Vagina (tissue), 2 donors: ENCODE measurements at regions not wholly inside any gene's neighbourhood (a gene's known extent, or its start where the extent isn't known, plus 50 kb on each side); places are given as distances from the start of the nearest gene placed in this dataset.

ENCODE experiments used
- POLR2A ChIP-seq, 2 donors: fragments of 450-650 bp; IDR thresholded peaks; one replicate each; pipeline ENCODE4 v1.6.1; 2017; ENCODE audit warnings: antibody characterized with exemption in 2 of 2, mild to moderate bottlenecking in 2 of 2, moderate library complexity in 2 of 2
- TF ChIP-seq, protein P1 (sequence below), 3 experiments: fragments of 450-650 bp in 2 of 3; fragments of 200-600 bp in 1 of 3; sonication (generic) in 1 of 3; IDR thresholded peaks; one replicate each; pipeline ENCODE4 v1.5.1; 2017 to 2019; ENCODE audit warnings: antibody characterized with exemption in 3 of 3, mild to moderate bottlenecking in 2 of 3, moderate library complexity in 2 of 3

DNA sequence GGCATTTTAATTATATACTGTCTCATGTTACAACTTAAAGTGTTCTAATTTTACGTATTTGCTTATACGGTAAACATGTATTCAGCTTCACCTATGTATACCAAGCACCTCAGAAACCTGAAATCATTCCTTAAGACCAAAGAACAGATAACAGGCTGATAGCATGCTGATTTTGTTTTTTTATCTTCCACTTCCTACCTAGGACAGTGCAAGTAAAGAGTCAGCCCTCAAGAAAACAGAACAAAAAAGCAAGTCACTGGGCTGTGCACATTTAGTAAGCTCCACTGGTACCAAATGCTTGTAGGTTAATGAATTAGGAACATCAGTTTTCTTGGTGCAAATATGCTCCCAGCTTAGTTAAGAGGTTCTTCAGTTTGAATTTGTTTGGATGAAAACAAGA lies 611.3 kb downstream of the VRK1 start:
- TF ChIP-seq POLR2A (IDR thresholded peaks at IDR 0.05): no peak
- TF ChIP-seq, protein P1, sequence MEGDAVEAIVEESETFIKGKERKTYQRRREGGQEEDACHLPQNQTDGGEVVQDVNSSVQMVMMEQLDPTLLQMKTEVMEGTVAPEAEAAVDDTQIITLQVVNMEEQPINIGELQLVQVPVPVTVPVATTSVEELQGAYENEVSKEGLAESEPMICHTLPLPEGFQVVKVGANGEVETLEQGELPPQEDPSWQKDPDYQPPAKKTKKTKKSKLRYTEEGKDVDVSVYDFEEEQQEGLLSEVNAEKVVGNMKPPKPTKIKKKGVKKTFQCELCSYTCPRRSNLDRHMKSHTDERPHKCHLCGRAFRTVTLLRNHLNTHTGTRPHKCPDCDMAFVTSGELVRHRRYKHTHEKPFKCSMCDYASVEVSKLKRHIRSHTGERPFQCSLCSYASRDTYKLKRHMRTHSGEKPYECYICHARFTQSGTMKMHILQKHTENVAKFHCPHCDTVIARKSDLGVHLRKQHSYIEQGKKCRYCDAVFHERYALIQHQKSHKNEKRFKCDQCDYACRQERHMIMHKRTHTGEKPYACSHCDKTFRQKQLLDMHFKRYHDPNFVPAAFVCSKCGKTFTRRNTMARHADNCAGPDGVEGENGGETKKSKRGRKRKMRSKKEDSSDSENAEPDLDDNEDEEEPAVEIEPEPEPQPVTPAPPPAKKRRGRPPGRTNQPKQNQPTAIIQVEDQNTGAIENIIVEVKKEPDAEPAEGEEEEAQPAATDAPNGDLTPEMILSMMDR (IDR thresholded peaks at IDR 0.05): no peak
